ENCODE measurements at regions not wholly inside any gene's neighbourhood (a gene's known extent, or its start where the extent isn't known, plus 50 kb on each side); places are given as distances from the start of the nearest gene placed in this dataset.

DNA sequence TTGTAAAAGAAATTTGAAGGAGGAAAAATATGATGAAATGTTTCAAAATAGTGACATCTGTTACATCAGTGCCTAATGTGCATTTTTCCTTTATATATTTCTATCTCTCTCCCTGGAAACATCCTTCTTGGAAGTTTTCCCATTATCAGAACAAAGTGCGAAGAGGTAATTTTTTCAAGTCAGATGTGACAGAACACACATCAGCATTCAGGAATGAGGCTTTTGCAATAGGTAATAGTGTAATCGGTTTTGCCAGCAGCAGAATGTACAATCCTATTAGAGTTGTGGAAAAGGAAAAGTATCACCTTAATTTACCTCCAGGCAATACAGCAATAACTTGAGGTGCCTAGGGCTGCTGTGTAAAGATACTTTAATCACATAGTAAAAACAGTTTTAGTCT lies 275.8 kb downstream of the FAT3 start:
- no peak for DNase-seq (ENCODE audit: low read depth, low spot score)
- Histone ChIP-seq H3K9me3 (ENCODE audit: control insufficient read depth, insufficient read depth, low read depth, low read length) (no peaks in the 10 kb centered on the region), H3K36me3 (ENCODE audit: control insufficient read depth, insufficient read depth, low read length) (no peaks in the 10 kb centered on the region), H3K27ac (ENCODE audit: low read length) (no peak overlapping the region), H3K4me3 (ENCODE audit: low read depth in 2 of 2, low read length in 2 of 2) (no peak overlapping the region), H3K4me1 (ENCODE audit: control insufficient read depth, insufficient read depth, low read length) (no peaks in the 10 kb centered on the region), H3K27me3 (ENCODE audit: control insufficient read depth, insufficient read depth, low read length) (no peaks in the 10 kb centered on the region)
- BruUV-seq (replicated peaks): no TSS peak
- in situ Hi-C loops (cut with HindIII; ENCODE audit: low pct_unique_long_range_greater_than_20kb, low sequenced_read_pairs): no loop called here
- intact Hi-C loops (cut with micrococcal nuclease; ENCODE audit: unreplicated experiment): no loop called here
- ChIA-PET POLR2A (no interaction called here), CTCF (no interaction called here)
- TF ChIP-seq TCF7L2 (IDR thresholded peaks at IDR 0.05; ENCODE audit: low read depth, low read length) (no peak), SIN3A (IDR thresholded peaks at IDR 0.05; ENCODE audit: borderline replicate concordance, insufficient read depth, low read depth, low read length) (no peak), POLR2AphosphoS5 (IDR thresholded peaks at IDR 0.05; ENCODE audit: low read depth, low read length) (no peak)
- TF ChIP-seq, protein P1, sequence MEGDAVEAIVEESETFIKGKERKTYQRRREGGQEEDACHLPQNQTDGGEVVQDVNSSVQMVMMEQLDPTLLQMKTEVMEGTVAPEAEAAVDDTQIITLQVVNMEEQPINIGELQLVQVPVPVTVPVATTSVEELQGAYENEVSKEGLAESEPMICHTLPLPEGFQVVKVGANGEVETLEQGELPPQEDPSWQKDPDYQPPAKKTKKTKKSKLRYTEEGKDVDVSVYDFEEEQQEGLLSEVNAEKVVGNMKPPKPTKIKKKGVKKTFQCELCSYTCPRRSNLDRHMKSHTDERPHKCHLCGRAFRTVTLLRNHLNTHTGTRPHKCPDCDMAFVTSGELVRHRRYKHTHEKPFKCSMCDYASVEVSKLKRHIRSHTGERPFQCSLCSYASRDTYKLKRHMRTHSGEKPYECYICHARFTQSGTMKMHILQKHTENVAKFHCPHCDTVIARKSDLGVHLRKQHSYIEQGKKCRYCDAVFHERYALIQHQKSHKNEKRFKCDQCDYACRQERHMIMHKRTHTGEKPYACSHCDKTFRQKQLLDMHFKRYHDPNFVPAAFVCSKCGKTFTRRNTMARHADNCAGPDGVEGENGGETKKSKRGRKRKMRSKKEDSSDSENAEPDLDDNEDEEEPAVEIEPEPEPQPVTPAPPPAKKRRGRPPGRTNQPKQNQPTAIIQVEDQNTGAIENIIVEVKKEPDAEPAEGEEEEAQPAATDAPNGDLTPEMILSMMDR (IDR thresholded peaks at IDR 0.05): no peak
- TF ChIP-seq, protein P2, sequence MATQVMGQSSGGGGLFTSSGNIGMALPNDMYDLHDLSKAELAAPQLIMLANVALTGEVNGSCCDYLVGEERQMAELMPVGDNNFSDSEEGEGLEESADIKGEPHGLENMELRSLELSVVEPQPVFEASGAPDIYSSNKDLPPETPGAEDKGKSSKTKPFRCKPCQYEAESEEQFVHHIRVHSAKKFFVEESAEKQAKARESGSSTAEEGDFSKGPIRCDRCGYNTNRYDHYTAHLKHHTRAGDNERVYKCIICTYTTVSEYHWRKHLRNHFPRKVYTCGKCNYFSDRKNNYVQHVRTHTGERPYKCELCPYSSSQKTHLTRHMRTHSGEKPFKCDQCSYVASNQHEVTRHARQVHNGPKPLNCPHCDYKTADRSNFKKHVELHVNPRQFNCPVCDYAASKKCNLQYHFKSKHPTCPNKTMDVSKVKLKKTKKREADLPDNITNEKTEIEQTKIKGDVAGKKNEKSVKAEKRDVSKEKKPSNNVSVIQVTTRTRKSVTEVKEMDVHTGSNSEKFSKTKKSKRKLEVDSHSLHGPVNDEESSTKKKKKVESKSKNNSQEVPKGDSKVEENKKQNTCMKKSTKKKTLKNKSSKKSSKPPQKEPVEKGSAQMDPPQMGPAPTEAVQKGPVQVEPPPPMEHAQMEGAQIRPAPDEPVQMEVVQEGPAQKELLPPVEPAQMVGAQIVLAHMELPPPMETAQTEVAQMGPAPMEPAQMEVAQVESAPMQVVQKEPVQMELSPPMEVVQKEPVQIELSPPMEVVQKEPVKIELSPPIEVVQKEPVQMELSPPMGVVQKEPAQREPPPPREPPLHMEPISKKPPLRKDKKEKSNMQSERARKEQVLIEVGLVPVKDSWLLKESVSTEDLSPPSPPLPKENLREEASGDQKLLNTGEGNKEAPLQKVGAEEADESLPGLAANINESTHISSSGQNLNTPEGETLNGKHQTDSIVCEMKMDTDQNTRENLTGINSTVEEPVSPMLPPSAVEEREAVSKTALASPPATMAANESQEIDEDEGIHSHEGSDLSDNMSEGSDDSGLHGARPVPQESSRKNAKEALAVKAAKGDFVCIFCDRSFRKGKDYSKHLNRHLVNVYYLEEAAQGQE (IDR thresholded peaks at IDR 0.05; ENCODE audit: insufficient read depth in 1 of 2, low read depth in 2 of 2, low read length in 1 of 2): no peak
- no peak for ATAC-seq

DNA sequence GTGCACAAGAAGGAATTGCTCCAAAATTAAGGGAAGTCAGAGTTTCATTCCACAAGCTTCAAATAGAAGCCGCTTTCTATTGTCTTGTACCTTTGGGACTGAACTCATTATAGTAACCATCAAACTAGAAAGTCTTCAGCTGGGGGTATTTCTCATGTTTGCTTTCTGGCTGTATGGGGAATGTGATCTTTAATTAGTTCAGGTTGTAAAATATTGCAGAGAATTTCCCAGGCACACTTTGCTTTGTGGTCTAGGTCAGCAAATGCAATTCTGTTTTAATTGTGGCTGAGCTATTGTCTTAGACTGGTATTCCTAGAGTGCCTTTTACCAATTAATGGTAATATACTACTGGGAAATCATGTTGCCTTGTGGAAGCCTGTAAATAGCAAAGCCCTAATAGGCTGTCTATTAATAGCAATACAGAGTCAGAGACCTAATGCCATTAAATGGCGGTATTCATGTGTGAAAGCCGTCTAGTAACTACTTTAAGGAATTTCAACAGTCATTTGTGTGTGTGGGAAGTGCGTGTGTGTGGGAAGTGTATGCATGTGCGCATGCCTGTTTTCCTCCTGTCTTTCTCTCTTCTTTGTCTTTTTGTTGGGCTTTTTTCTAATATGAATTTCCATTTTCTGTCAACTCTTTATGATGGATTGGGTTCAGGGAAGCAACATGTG lies 276.6 kb downstream of the FAT3 start:
- Histone ChIP-seq H3K36me3 (ENCODE audit: control insufficient read depth, insufficient read depth, low read length) (no peaks in the 10 kb centered on the region), H3K4me3 (ENCODE audit: low read depth in 2 of 2, low read length in 2 of 2) (no peak overlapping the region), H3K9me3 (ENCODE audit: control insufficient read depth, insufficient read depth, low read depth, low read length) (no peaks in the 10 kb centered on the region), H3K27ac (ENCODE audit: low read length) (no peak overlapping the region), H3K27me3 (ENCODE audit: control insufficient read depth, insufficient read depth, low read length) (no peaks in the 10 kb centered on the region), H3K4me1 (ENCODE audit: control insufficient read depth, insufficient read depth, low read length) (no peaks in the 10 kb centered on the region)
- ATAC-seq: no peak
- no peak for TF ChIP-seq SIN3A (IDR thresholded peaks at IDR 0.05; ENCODE audit: borderline replicate concordance, insufficient read depth, low read depth, low read length)
- TF ChIP-seq TCF7L2 (IDR thresholded peaks at IDR 0.05; ENCODE audit: low read depth, low read length): no peak
- no peak for TF ChIP-seq POLR2AphosphoS5 (IDR thresholded peaks at IDR 0.05; ENCODE audit: low read depth, low read length)
- TF ChIP-seq, protein P1 (IDR thresholded peaks at IDR 0.05): no peak
- TF ChIP-seq, protein P2 (IDR thresholded peaks at IDR 0.05; ENCODE audit: insufficient read depth in 1 of 2, low read depth in 2 of 2, low read length in 1 of 2): no peak
- ChIA-PET CTCF (no interaction called here), POLR2A (no interaction called here)
- in situ Hi-C loops (cut with HindIII; ENCODE audit: low pct_unique_long_range_greater_than_20kb, low sequenced_read_pairs): no loop called here
- intact Hi-C loops (cut with micrococcal nuclease; ENCODE audit: unreplicated experiment): no loop called here
- DNase-seq (ENCODE audit: low read depth, low spot score): no peak
- BruUV-seq (replicated peaks): no TSS peak

Data from Panc1 (cell line).